ENCODE measurements at regions not wholly inside any gene's neighbourhood (a gene's known extent, or its start where the extent isn't known, plus 50 kb on each side); places are given as distances from the start of the nearest gene placed in this dataset.

DNA sequence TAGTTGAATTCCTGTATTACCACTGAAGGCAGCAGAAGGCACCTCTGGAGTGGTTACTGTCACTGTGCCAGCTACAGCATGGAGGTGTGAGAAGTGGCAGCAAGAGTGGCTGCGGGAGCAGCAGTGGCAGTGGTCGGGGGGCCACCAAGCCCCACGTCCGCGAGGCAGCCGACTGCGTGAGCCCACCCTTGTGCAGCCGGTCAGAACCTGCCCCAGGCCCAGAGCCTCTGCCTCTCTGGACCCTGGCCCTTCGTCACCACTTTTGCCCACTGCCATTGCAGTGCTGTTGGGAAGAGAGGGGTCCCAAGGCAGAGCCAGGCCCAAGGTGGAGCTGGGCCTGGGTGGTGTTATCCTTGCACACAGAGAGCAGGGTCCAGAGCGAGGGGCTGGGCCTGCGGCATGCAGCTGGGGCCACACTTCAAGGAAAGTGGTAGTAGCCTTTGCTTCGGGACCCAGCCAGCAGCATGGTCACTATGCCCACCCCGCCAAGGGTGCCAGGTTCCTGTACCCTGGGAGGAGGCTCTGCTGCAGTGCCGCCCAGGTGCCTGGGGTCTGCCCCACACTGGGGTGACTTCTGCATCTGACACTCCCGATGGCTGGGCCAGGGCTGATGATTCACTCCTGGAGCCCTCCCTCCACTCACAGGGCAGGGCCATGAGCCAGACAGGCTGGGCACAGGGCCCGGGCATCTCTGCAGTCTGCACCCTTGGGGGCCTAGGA, 450.1 kb upstream of the LRATD1 start:
- H3K9ac ChIP-seq (ENCODE audit: low read depth, low read length): no peak overlapping the region
- no peaks in the 10 kb centered on the region for H3K27me3 ChIP-seq (ENCODE audit: insufficient read depth, low read length, poor library complexity)
- no peak for DNase-seq
- H3K9me3 ChIP-seq (ENCODE audit: insufficient read depth, low read length, severe bottlenecking): peaks cover 5% of the 10 kb centered on the region
- H3K79me2 ChIP-seq (ENCODE audit: insufficient read depth, low read length): no peaks in the 10 kb centered on the region
- ATAC-seq (ENCODE audit: insufficient read depth, low read depth): no peak
- no peaks in the 10 kb centered on the region for H3K4me1 ChIP-seq (ENCODE audit: insufficient read depth, low read length)
- H3K4me3 ChIP-seq (ENCODE audit: low read depth in 1 of 2, low read length in 2 of 2): no peak overlapping the region
- no peaks in the 10 kb centered on the region for H4K20me1 ChIP-seq (ENCODE audit: insufficient read depth, low read length)
- no peak overlapping the region for H3K4me2 ChIP-seq (ENCODE audit: insufficient read depth, low read length)
- H3K36me3 ChIP-seq (ENCODE audit: insufficient read depth, low read length): no peaks in the 10 kb centered on the region
- H2AFZ ChIP-seq (ENCODE audit: low read depth, low read length): no peak overlapping the region
- TF ChIP-seq, protein P1, sequence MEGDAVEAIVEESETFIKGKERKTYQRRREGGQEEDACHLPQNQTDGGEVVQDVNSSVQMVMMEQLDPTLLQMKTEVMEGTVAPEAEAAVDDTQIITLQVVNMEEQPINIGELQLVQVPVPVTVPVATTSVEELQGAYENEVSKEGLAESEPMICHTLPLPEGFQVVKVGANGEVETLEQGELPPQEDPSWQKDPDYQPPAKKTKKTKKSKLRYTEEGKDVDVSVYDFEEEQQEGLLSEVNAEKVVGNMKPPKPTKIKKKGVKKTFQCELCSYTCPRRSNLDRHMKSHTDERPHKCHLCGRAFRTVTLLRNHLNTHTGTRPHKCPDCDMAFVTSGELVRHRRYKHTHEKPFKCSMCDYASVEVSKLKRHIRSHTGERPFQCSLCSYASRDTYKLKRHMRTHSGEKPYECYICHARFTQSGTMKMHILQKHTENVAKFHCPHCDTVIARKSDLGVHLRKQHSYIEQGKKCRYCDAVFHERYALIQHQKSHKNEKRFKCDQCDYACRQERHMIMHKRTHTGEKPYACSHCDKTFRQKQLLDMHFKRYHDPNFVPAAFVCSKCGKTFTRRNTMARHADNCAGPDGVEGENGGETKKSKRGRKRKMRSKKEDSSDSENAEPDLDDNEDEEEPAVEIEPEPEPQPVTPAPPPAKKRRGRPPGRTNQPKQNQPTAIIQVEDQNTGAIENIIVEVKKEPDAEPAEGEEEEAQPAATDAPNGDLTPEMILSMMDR (IDR thresholded peaks at IDR 0.05; ENCODE audit: borderline replicate concordance, extremely low read depth, low read length, poor library complexity, severe bottlenecking): no peak
- TF ChIP-seq EZH2 (IDR thresholded peaks at IDR 0.05; ENCODE audit: borderline replicate concordance, low read depth, low read length, severe bottlenecking): no peak
- H3K27ac ChIP-seq (ENCODE audit: low read length): no peak overlapping the region

DNA sequence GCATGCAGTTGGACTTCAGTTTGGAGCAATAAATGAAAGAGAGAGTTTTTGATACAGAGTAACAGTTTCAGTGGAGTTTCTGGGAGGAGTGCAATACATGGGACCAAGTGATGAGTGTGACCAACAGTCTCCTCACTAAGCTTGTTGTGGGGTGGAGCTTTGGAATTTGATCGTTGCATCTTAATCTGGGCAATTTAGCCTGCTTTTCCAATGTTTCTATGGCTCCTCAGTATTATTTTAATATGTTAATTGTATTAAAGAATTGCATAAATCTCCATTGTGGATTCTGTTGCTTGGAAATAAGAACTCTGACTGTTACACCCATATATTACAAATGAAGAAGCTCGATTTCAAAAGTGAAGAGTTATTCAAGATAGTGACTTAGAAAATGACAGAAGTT, 446.6 kb upstream of the LRATD1 start:
- TF ChIP-seq, protein P1 (IDR thresholded peaks at IDR 0.05; ENCODE audit: borderline replicate concordance, extremely low read depth, low read length, poor library complexity, severe bottlenecking): no peak
- no peak for TF ChIP-seq EZH2 (IDR thresholded peaks at IDR 0.05; ENCODE audit: borderline replicate concordance, low read depth, low read length, severe bottlenecking)
- no peak overlapping the region for H3K4me3 ChIP-seq (ENCODE audit: low read depth in 1 of 2, low read length in 2 of 2)
- DNase-seq (no peak), ATAC-seq (ENCODE audit: insufficient read depth, low read depth) (no peak)
- H3K4me2 ChIP-seq (ENCODE audit: insufficient read depth, low read length): no peak overlapping the region
- no peaks in the 10 kb centered on the region for H3K4me1 ChIP-seq (ENCODE audit: insufficient read depth, low read length)
- H4K20me1 ChIP-seq (ENCODE audit: insufficient read depth, low read length): no peaks in the 10 kb centered on the region
- H3K9me3 ChIP-seq (ENCODE audit: insufficient read depth, low read length, severe bottlenecking): peaks cover 5% of the 10 kb centered on the region
- no peaks in the 10 kb centered on the region for H3K79me2 ChIP-seq (ENCODE audit: insufficient read depth, low read length)
- no peak overlapping the region for H2AFZ ChIP-seq (ENCODE audit: low read depth, low read length)
- no peak overlapping the region for H3K9ac ChIP-seq (ENCODE audit: low read depth, low read length)
- H3K27me3 ChIP-seq (ENCODE audit: insufficient read depth, low read length, poor library complexity): no peaks in the 10 kb centered on the region
- H3K36me3 ChIP-seq (ENCODE audit: insufficient read depth, low read length): no peaks in the 10 kb centered on the region
- no peak overlapping the region for H3K27ac ChIP-seq (ENCODE audit: low read length)

DNA sequence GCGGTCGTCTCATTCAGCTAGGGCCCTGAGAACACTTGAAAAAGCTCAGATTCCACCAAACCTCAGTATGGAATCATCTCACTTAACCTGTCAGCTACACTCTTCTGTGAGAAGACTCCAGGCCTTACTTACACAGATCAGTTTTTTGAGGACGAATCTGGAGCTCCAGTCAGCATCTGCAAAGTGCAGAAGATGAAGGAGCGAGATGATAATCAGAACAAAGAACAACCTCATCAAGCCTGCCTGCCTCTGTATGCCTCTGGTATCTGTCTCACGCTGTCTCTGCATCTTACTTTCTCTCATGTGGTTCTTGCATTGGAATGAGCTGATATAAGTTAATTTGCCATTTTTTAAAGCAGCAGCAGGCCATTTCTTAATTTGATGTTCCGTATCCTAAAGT, 444.1 kb upstream of the LRATD1 start:
- Histone ChIP-seq H3K9me3 (ENCODE audit: insufficient read depth, low read length, severe bottlenecking) (no peaks in the 10 kb centered on the region), H3K79me2 (ENCODE audit: insufficient read depth, low read length) (no peaks in the 10 kb centered on the region), H3K4me3 (ENCODE audit: low read depth in 1 of 2, low read length in 2 of 2) (no peak overlapping the region), H3K36me3 (ENCODE audit: insufficient read depth, low read length) (no peaks in the 10 kb centered on the region), H3K4me2 (ENCODE audit: insufficient read depth, low read length) (no peak overlapping the region), H3K4me1 (ENCODE audit: insufficient read depth, low read length) (no peaks in the 10 kb centered on the region), H2AFZ (ENCODE audit: low read depth, low read length) (no peak overlapping the region), H3K27ac (ENCODE audit: low read length) (no peak overlapping the region), H3K9ac (ENCODE audit: low read depth, low read length) (no peak overlapping the region), H3K27me3 (ENCODE audit: insufficient read depth, low read length, poor library complexity) (no peaks in the 10 kb centered on the region), H4K20me1 (ENCODE audit: insufficient read depth, low read length) (no peaks in the 10 kb centered on the region)
- ATAC-seq (ENCODE audit: insufficient read depth, low read depth): no peak
- DNase-seq: no peak
- TF ChIP-seq, protein P1 (IDR thresholded peaks at IDR 0.05; ENCODE audit: borderline replicate concordance, extremely low read depth, low read length, poor library complexity, severe bottlenecking): no peak
- no peak for TF ChIP-seq EZH2 (IDR thresholded peaks at IDR 0.05; ENCODE audit: borderline replicate concordance, low read depth, low read length, severe bottlenecking)
